GM19035 (cell line): ENCODE measurements at regions not wholly inside any gene's neighbourhood (a gene's known extent, or its start where the extent isn't known, plus 50 kb on each side); places are given as distances from the start of the nearest gene placed in this dataset.

ENCODE experiments used
- ATAC-seq: cut with Tn5 transposase; IDR thresholded peaks from one replicate; pipeline ENCODE4 v1.9.1; 2021; ENCODE audit not compliant: unreplicated experiment

DNA sequence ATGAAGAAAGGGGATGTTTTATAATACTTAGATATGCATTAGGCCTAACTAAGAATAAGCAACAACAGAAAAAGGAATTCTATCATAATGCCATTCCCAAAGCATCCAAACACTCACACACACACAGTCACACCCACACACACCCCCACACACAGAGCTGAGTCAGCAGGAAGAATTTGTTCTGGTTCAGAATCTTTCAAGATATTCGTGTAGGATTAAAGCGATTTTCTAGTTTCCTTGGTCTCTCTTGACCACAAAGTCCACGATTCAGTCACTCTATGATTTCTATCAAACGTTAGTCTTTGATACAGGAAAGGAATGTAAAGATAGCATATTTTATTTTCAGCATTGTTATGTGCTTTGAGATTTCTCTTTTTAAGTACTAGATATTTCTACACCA, 382.6 kb upstream of the DCN start:
- no peak for ATAC-seq

DNA sequence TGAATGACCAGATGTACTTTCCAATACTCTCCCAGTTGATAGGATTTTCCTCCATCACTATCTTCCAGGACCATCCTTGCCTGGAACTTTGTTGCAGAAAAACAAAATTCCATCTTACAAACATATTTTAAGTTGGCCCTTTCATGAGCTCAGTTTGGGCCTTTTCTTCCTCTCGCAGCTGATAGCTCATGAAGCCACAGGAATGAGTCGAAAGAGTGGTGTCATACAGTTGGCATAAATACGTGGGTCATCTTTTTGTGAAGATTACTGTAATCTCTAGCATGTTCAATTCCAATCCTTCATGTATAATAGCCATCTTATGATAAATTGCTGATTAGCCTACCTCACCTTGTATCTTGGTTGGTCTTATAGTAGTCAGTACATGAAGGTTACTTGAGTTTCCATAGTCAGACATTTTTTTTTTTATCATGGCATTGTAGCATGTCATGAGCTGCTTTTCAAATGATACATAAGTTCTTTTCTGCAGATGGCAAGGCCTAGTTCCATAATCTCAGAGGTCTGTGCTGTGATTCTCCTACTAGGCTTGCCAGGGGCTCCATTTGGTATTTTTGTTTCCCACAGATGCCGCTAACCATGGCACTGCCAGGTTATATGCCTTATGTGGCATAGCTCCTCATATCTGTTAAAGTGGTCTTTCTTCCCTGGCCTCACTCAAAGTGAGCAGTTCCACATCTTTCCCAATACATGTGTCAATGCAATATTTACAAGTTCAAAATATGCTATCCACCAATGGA, 380.6 kb upstream of the DCN start:
- no peak for ATAC-seq

DNA sequence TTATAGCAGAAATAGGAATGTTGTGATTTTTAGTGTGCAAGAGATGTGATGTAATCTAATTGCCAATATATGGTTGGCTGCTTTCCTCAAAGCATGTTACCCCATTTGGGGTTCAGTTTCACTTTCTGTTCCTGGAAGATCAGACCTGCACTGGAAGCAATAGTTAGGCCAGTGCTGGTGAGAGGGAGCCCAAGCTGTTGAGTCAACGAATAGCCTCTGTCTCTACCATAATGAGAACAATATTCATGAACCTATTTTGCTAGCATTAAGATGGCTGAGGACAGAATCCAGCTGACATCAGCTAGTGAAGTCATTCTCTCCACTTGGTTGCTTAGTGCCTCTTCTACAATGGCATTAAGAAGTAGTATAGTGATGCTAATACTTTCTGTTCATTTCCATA, 379.9 kb upstream of the DCN start:
- ATAC-seq: no peak

DNA sequence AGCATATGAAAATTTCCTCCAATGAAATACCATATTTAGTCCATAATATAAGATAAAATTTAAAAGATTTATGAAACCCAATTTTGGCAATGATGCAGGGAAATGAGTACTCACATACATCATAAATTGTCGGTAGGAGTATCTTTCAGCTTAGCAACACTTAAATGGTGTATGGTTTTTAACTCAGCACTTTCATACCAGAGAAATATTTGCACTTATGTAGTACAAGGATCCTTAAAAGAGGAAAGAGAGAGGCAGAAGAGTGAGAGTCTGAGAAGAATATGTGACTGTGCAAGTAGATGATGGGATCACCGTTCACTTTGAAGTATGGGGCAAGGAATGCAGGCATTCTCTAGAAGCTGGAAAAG, 379.3 kb upstream of the DCN start:
- ATAC-seq: no peak

DNA sequence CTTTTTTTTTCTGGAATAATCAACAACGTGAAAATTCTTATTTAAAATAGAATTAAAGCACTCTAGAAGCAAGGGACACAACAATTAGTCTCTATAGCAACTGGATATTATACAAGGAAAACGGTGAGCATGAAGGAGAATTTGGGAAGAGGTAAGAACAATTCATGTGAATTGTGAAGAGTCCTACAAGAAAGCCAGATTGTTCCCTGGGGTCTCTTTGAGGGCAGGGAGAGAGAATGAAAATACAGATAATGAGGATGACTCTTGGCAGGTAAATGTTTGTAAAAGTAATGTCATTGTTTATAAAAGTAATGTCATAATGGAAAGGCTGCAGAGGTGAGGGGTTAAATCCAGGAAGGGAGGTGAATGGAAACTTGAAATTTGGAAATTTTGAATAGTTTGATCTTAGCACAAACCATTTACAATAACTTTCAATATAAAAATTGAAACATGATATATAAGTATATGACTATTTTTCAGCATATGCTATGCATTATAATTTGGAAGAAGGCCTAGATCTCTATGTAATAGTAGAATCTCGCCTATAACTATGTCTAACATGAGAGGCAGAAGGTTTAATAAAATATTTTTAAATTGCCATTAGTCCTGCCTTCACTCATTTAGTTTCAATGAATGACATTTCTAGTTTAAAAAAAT, 378.8 kb upstream of the DCN start:
- no peak for ATAC-seq

DNA sequence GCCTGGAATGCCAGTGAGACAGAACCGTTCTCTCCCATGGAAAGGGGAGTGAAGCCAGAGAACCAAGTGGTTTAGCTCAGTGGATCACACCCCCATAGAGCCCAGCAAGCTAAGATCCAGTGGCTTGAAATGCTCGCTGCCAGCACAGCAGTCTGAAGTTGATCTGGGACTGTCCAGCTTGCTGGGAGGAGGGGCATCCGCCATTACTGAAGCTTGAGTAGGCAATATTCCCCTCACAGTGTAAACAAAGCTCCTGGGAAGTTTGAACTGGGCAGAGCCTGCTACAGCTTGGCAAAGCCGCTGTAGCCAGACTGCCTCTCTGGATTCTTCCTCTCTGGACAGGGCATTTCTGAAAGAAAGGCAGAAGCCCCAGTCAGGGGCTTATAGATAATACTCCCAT, 374.3 kb upstream of the DCN start:
- ATAC-seq: no peak

DNA sequence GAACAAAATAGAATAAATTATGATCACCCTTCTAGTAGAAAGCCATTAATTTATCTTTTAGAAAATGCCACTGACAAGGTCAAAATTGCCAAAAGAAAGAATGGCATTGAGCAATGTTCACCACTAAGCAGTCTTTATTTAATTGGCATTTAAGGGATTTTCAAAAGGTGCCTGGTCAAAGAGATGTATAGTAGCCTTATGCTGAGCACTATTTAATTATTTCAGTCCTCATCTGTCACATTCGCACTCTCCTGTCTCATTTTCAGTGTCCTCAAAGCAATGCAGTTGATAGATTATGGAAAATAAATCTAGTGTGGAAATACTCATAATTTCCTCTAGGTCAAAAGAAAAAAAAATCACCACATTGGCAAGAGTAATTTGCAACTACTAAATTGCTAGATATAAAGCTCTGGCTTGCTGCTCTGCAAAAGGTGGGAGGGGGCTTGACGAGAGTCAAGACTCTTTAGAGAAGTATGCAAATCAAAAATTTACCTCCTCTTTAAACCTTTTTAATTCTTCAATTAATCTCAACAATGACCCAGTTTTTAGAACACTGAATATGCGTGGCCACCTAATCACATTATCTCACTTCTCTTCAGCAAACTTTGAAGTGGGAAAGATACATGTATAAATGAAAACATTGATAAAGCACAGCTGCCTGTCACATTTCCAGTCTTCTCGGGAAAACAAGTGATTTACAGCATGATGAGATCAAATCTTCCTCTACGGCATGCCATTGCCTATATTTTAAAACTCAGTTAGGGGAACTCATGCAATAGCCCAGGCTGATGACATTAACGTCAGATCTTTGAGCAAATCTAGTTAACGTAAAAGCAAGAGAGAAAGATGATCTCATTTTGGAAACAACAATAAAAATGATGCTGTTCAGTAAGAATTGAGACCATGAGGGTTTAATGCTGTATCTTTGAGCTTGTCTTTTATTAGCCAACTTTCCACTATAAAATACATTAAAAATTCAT, 373.1 kb upstream of the DCN start:
- no peak for ATAC-seq

DNA sequence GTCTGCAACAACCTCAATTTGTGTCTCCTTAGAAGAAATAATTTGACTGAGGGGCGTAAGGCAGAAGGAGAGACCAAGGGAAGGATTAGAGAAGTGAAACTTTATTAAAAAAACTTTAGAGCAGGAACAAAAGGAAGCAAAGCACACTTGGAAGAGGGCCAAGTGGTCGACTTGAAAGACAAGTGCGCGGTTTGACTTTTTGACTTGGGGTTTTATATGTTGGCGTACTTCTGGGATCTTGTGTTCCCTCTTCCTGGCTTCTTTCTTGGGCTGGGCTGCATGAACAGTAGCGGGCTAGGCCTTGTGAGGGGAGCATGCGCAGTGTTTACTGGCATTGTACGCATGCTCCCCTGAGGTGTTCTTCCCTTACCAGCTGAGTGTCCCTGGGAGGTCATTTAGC, 369.3 kb upstream of the DCN start:
- no peak for ATAC-seq

DNA sequence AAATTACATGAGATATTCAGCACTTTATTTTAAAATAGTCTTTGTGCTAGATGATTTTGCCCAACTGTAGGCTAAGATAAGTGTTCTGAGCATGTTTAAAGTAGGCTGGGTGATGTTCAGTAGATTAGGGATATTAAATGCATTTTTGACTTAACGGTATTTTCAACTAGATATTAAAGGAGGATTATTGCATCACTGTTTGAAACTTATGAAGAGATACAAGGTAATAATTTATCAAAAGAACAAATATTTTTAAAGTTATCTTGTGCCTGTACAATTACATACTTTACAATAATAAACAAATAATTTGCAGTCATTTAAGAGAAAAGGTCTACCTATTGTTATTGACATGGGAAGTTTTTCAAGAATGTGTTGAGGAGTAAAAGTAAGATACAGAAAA, 368.6 kb upstream of the DCN start:
- no peak for ATAC-seq

DNA sequence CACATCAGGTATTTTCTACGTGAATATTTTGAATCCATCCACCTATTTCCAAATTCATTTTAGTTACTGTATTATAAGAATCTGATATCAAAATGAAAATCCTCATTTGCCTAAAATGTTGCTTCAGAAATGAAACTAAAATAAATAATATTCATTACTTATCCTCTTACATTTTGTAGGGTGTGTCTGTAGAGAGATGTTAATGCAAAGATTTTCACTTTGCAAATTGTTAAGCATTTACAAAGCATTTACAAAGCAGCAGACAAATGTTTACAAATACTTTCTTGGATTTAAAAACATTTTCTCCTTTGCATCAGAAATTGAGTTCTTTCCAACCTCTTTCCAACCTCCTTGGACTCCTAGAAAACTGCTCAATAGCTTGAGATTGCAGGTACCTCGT, 360.0 kb upstream of the DCN start:
- ATAC-seq: no peak

DNA sequence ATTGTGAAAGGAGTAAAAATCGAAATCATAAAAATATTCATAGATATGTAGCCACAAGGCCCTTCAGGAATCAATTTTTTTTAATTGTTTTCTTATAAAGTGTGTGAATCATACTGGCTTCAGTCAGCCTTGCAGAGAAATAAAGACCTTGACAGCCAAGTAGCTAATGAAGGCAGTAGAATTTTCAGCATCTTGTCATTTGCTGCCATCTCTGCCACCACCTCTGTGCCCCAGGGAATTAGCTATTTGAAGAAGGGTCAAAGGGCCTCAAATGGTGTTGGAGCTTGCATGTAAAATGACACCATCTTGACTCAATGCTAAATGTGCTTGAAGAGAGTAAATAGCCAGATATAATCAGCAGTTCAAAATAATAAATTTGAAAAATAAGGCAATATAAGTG, 359.4 kb upstream of the DCN start:
- no peak for ATAC-seq

DNA sequence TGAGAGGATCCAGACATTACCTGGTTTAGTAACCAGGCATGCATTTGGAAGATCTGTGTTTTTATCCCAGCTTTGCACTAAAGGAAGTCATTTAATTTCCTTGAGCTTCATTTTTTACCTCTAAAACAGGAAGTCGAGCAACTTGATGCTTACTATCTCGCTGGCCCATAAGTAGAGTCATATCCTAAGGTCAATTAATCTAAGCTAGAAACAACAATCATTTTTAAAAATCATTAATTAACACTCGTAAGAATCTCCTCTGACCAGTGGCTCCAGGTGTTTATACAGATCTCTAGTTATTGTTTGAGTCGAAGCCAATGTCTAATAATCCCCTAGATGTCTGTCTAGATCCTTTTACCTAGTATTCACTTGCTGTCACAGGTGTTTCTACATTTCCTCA, 355.8 kb upstream of the DCN start:
- ATAC-seq: no peak

DNA sequence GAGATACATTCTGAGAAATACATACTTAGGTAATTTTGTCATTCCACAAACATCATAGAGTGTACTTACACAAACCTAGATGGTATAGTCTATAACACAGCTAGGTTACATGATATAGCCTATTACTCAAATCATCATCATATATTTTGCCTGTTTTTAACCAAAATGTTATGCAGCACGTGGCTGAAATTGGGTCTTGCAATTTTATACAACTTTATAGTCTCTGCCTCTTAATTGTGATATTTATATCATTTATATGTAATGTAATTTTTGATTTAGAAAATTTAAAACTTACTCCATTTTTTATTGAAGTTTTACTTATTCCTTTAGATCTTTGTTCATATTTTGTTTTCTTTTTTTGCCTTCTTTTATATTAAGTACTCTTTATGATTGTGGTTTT, 350.7 kb upstream of the DCN start:
- no peak for ATAC-seq

DNA sequence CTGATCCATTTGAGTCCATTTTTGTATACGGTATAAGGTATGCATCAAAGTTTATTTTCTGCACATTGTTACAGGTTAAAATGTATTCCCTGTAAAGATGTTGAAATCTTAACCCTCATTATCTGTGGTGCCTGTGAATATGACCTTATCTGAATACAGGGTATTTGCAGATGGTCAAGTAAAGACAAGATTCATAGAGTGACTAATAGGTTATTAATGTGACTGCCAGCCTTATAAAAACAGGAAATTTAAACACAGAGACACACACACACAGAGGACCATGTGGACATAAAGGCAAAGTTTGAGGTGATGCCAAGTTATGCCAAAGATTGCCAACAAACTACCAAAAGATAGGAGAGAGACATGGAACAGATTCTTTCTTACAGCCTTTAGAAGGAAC, 347.2 kb upstream of the DCN start:
- no peak for ATAC-seq

DNA sequence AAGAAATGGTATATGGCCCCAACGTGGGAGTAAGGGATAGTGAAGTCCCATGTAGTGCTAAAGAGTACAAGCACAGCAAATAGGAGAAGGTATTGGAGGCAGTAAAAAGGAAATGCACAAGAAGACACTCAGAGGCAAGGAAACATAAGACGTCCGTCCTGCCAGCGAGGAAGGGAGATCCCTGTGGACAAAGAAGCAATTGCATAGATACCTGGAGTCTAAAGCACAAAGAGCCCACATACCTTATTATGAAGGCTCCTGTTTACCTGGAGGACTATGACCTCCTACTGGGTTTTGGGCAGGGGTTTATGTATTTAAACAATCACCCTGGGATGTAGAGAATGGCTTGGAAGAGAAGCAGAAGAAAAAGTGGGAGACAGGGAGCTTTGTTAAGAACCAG, 341.2 kb upstream of the DCN start:
- no peak for ATAC-seq

DNA sequence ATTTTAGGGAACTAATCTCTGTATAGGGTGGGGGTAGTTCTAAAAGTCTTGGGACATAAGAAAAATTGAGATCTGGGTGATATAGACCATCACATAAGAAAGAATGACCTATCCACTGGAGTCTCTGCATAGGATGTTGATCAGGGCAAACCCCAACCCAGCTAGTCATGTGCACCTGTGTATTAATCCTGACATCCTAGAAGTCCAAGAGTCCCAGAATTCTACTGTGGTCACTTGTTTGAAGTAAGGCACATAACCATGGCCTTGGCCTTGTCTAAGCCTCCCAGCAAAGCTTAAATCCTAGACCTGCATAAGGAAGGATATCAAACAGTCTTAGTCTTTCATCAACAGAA, 334.1 kb upstream of the DCN start:
- no peak for ATAC-seq

DNA sequence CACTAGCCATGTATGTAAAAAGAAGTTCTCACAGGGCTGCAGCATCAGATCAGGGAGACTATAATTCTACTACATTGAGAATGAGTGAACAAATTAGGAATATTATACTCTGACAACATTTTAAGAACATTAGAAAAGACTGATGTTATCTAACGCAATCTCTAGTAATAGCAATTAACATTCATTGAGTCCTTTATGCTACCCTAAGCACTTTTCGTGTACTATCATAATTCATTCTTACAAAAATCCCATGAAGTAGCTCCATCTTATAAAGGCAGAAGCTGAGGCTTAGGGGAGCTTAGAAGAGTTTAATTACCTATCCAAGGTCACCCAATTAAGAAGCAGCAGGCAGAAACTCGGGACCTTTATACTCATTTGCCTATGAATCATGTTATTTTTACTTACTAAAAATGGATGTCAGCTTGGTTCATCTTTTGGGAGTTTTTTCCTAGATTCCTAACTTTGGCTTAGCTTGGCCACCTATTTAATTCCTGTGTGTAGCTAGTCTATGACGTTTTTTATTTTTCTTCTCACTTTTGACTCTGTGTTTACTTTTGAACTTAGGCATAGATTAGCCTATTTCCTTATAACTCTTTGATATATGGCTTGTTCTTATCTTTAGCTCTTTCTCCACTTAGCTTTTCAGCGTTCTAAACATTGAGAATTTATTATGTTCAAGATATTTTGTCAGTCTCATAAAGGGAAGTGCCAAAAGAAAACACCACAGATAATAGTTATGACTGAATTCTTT, 333.5 kb upstream of the DCN start:
- no peak for ATAC-seq

DNA sequence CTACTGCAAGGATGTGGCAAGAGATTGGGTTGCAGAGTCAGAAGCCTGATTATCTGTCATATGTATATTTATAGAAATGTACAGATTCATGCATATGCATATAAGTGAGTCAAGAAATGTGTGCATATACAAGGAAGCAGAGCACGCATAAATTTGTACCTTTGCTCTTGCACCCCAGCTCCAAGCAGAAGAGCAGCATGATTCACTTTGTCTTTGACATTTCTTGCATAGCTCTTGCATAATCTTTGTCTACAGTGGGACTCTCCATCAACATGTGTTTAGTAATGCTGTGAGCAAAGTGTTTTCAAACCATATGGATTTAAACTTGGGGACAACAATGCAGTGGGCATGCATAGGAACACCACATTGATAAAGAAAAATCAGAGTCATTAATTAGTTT, 330.7 kb upstream of the DCN start:
- ATAC-seq: no peak

DNA sequence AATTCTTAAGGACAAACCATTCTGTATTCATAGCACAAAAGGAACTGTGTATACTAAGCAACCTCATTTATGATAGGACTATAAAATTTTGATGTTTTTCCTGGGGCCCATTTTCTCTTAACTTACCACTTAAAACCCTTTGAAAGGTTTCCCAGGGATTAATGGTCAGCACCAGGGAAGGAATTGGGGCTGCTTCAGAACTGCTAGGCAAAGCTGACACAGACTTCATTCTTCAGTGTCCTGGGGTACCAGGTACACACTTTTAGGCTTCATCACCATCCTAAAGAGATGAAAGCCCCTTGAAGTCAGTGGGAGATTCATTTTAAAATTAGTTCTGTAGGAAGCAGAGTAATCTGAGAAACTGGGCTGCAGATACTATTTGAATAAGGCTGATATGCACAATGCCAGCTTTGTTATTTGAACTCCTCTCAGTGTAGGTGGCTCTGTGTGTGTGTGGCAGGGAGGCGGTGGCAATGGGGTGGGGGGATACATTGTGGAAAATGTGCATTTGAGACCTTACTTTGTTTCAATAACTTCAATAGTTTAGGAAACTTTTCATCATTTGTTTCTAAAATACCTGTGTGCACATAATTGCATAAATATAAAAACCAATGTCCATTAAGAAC, 329.3 kb upstream of the DCN start:
- ATAC-seq: no peak

DNA sequence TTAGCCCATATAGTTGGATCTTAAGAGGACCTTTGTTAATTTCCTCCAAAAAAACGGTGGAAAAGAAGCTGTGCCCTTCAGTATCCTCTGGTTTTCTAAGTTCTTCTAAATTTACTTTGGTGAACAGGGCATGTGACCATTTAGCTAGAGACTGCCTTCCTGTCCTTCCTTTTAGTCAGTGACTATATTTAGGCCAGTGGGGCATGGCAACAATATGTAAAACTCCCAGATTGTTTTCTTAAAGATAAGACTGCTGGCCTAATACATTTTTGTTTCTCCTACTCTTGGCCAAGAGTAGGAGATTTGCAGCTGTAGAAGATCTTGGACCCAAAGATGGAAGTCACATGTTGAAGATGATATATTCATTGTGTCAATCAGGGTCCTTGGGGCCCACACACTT, 325.1 kb upstream of the DCN start:
- ATAC-seq: no peak

DNA sequence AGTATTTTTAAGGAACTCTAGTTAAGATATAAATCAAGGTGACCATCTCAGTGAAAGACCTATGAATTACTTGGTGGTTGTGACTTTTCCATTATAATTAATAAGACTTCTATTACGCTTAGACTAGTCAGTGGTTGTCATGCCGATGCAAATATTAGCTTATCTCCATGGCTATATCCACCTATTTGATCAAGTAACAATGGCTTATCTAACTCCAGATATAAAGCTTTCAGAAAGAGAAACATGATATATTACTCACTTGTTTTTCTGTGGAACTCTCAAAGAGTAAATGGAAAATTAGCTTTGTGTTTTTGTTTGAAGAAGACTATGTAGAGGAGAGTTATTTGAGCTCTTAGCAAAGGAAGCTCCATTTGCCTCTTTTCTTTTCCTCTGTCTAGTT, 323.8 kb upstream of the DCN start:
- ATAC-seq: no peak
